GM12872 (cell line): ENCODE measurements at regions not wholly inside any gene's neighbourhood (a gene's known extent, or its start where the extent isn't known, plus 50 kb on each side); places are given as distances from the start of the nearest gene placed in this dataset.

Experiments used
- TF ChIP-seq, protein P1 (sequence below): IDR thresholded peaks from 3 replicates; pipeline ENCODE4 v1.5.1; 2011; ENCODE audit warnings: low read depth, mild to moderate bottlenecking, low read length, moderate library complexity; ENCODE audit not compliant: insufficient read depth

DNA sequence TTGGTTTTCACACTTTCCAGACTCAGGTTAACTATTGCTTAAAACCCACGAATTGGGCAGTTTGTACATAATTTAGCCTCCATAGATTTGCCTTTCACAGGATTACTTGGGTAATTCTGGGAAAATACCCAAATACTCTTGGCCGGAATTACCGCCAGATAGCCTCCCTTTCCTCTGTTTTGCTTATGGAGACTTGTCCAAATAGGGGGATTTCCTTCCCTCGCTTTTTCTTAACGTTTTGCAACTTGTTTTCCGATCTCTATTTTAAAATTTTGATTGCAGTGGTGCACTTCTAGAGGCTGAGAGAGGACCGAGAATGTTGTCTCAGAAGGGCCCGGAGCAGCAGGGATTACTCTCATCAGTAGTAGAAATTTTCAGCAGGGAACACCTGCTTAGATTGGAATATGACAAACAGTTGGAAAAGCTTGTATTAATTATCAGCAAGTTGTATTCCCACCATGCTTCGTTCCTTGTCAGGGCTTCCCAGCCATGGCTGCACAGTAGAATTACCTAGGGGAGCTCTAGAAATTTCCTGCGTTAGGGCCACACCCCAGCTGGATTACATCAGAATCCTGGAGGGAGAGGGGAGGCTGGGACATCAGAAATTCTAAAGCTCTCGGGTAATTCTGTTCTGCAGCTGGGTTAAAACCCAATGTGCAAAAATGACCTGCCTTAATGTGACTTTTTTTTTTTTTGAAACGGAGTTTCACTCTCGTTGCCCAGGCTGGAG is 329.1 kb downstream of the SH3GL2 start:
- TF ChIP-seq, protein P1, sequence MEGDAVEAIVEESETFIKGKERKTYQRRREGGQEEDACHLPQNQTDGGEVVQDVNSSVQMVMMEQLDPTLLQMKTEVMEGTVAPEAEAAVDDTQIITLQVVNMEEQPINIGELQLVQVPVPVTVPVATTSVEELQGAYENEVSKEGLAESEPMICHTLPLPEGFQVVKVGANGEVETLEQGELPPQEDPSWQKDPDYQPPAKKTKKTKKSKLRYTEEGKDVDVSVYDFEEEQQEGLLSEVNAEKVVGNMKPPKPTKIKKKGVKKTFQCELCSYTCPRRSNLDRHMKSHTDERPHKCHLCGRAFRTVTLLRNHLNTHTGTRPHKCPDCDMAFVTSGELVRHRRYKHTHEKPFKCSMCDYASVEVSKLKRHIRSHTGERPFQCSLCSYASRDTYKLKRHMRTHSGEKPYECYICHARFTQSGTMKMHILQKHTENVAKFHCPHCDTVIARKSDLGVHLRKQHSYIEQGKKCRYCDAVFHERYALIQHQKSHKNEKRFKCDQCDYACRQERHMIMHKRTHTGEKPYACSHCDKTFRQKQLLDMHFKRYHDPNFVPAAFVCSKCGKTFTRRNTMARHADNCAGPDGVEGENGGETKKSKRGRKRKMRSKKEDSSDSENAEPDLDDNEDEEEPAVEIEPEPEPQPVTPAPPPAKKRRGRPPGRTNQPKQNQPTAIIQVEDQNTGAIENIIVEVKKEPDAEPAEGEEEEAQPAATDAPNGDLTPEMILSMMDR: no peak

DNA sequence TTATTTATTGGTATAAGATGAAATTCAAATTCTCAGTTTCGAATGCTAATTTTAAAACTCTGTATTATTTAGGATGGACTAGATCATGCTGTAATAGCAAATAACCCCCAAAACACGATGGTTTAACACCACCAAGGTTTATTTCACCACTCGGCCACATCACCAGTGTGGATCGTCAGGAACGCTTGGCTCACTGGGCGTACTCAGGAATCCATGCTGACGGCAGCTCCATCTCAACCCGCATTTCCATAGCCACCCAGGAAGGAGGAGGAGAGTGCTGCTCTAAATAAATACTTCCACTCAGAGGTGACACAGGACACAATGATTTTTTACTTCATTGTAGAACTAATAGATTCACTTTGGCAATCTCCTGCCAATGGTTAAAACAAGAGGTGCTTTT is 347.4 kb downstream of the SH3GL2 start:
- TF ChIP-seq, protein P1: no peak

DNA sequence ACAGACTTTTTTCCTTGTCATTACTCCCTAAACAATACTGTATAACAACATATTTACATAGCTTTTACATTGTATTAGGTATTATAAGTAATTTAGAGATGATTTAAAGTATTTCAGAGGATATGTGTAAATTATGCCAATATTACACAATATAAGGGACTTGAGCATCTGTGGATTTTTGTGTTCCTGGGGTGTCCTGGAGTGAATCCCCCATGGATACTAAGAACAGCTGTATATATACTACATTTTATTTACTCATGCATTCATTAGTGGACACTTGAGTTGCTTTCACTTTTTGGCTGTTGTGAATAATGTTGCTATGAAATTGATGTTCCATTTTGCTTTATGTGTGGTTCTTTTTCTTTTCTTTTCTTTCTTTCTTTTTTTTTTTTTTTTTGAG is 348.8 kb downstream of the SH3GL2 start:
- TF ChIP-seq, protein P1: no peak

DNA sequence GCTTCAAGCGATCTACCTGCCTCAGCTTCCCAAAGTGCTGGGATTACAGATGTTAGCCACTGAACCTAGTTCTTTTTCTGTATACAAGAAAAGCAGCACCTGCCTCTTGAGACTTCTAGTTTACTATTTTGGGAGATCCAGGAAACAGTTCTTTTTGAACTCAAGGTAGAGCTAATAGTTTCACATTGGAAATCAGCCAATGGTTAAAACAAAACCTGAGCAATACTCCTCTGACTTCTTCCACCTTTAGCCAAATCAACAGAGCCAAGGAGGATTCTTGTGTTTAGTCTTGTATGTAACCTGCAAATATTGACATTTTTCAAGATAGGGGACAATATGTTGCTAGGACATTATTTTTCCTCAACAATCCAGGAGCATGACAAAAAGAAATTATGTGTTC is 349.4 kb downstream of the SH3GL2 start:
- TF ChIP-seq, protein P1: no peak

DNA sequence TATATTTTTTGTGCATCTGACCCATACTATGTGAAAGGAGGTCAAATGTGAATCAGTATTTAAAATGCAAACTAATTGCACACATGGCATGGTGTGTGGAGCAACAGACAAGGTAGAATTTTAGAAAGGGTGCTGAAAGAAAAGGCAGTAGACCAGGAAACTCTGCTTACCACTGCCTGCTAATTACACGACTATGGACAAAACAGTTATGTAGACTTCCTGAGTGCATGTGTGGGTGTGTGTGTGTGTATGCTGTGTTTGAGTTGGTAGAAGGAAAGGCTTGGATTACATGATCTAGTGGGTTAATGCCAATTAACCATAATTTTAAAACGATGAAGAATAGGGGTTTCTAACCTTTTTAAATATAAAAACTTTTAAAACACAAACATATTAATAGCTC is 349.9 kb downstream of the SH3GL2 start:
- TF ChIP-seq, protein P1: no peak

DNA sequence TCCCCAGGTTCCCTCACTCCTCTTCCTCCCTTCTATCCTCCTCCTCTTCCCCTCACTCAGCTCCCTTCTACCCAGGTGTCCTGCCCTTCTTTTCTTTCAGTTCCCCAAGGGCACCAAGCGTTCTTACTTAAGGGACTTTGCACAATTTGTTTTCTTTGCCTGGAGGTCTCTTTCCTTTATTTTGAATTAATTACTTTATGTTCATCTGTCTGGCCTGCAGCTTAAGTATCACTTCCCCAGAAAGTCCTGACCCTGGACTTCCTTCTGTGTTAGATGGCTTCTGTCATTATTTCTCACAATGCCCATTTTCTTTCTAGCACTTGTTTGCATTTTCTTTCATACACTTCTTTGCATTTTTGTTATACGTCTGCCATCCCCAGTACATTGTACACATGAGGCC is 350.6 kb downstream of the SH3GL2 start:
- TF ChIP-seq, protein P1: no peak

DNA sequence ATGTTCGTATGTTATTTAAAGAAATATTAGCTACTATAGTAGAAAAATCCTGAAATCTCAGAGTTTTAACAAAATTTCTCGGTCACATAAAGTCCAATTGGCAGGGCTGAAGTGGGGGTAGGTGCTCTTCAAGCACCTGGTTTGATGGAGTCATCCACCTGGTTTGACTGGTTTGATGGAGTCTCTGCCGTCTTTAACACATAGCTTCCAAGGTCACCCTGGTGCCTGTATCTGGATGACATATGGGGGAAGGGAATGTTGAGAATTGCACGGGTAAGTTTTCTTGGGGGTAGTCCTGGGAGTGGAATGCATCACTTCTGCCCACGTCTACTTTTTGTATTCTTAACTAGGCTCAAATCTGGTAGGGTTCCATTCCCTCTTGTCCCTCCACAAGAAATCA is 351.2 kb downstream of the SH3GL2 start:
- TF ChIP-seq, protein P1: no peak
